Spleen (tissue), 11 donors: ENCODE measurements at regions not wholly inside any gene's neighbourhood (a gene's known extent, or its start where the extent isn't known, plus 50 kb on each side); places are given as distances from the start of the nearest gene placed in this dataset.

Experiments used
- DNase-seq: peaks from one replicate; pipeline ENCODE4 v3.0.0-alpha.2; 2020
- H3K27ac ChIP-seq, 8 donors: fragments of 200-600 bp; sonication (generic) in 7 of 8; 1 replicate in 4 of 8; 2 replicates in 4 of 8; pipeline versions ENCODE4 v1.5.0 to v1.8.0; 2016 to 2021; ENCODE audit warnings: inconsistent platforms in 4 of 8, mild to moderate bottlenecking in 4 of 8, moderate library complexity in 1 of 8
- H3K27me3 ChIP-seq, 7 donors: fragments of 200-600 bp; sonication (generic) in 6 of 7; replicated peaks in 1 of 7; 1 replicate in 4 of 7; 2 replicates in 3 of 7; pipeline versions ENCODE4 v1.5.0 to v1.8.0; 2016 to 2021; ENCODE audit warnings: inconsistent platforms in 3 of 7, mild to moderate bottlenecking in 1 of 7
- H3K36me3 ChIP-seq, 6 donors: fragments of 200-600 bp; sonication (generic) in 5 of 6; 1 replicate in 4 of 6; 2 replicates in 2 of 6; pipeline versions ENCODE4 v1.5.0 to v1.8.0; 2016 to 2021; ENCODE audit warnings: inconsistent platforms in 2 of 6
- H3K4me1 ChIP-seq, 6 donors: fragments of 200-600 bp; sonication (generic) in 5 of 6; 1 replicate in 3 of 6; 2 replicates in 3 of 6; pipeline versions ENCODE4 v1.5.0 to v1.8.0; 2016 to 2021; ENCODE audit warnings: inconsistent platforms in 3 of 6
- H3K4me3 ChIP-seq, 8 donors: fragments of 200-600 bp; sonication (generic) in 7 of 8; 1 replicate in 4 of 8; 2 replicates in 4 of 8; pipeline versions ENCODE4 v1.5.0 to v1.8.0; 2016 to 2021; ENCODE audit warnings: inconsistent platforms in 4 of 8, mild to moderate bottlenecking in 4 of 8, moderate library complexity in 2 of 8
- H3K9me3 ChIP-seq, 8 donors: fragments of 200-600 bp; sonication (generic) in 7 of 8; 1 replicate in 4 of 8; 2 replicates in 4 of 8; pipeline versions ENCODE4 v1.5.0 to v1.8.0; 2016 to 2021; ENCODE audit warnings: inconsistent platforms in 4 of 8
- POLR2A ChIP-seq, 3 donors: fragments of 450-650 bp; IDR thresholded peaks; one replicate each; pipeline ENCODE4 v1.5.1; 2017; ENCODE audit warnings: antibody characterized with exemption in 3 of 3, mild to moderate bottlenecking in 1 of 3
- POLR2AphosphoS5 ChIP-seq, 3 donors: sonication (generic); formaldehyde crosslinking; IDR thresholded peaks; one replicate each; pipeline ENCODE4 v1.5.1; 2017; ENCODE audit warnings: antibody characterized with exemption in 3 of 3
- WGBS, 5 donors: extraction: QIAGEN DNeasy Blood & Tissue Kit in 3 of 5; methylation state at CpG; one replicate each; pipeline versions ENCODE4 v1.1.5 to v1.1.7; 2013 to 2018; 5-methylcytosine and 5-hydroxymethylcytosine counted together
- intact Hi-C: fragments of 100-400 bp; cut with DNase I; formaldehyde crosslinking; loops from one replicate; pipeline ENCODE4 v1.15.0; 2023; ENCODE audit warnings: low total_unique reads
- TF ChIP-seq, protein P1 (sequence below), 11 experiments: fragments of 200-600 bp in 7 of 11; fragments of 450-650 bp in 4 of 11; sonication (generic) in 4 of 11; IDR thresholded peaks in 8 of 11; conservative IDR thresholded peaks in 3 of 11; 1 replicate in 7 of 11; 2 replicates in 4 of 11; pipeline versions ENCODE4 v1.4.0 to v1.8.0; 2016 to 2021; ENCODE audit warnings: antibody characterized with exemption in 11 of 11, inconsistent platforms in 4 of 11, mild to moderate bottlenecking in 1 of 11
- donor health status: healthy with polysubstance abuse.
- donor health status: DM: no; HTN: no; CAD: no; lungs with moderate emphysema.
- donor health status: DM: no; HTN: no; CAD: no.
- donor health status: Bipolar disorder and iron deficiency.
- donor health status: healthy.
- donor health status: DM: no; HTN: no; CAD: no.
- donor health status: DM: yes; HTN: yes; CAD: no.

DNA sequence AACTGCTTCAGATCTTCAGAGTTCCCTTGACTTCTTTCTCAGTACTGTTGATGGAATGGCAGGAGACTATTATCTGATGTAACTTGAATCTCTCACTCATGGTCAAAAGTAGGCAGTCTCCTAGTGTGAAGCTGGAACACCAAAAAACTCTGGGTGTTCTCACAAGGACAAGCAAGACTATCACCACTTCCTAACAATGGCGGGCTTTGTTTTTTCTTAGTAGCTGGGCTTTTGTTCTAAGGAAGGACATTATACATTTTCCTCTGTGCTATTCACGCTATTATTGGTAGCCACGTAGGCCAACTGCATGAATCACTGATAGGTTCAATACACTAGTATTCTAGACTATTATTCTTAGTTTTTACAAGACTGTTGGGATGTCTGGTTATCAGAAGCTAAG lies 67.7 kb upstream of the ATG10 start:
- no peak for DNase-seq
- Histone ChIP-seq H3K4me1 (peaks cover 0 to 7% (median 0%) of the 10 kb centered on the region in 6 donors), H3K36me3 (no peaks in the 10 kb centered on the region), H3K27me3 (no peaks in the 10 kb centered on the region), H3K4me3 (no peak overlapping the region), H3K27ac (no peak overlapping the region), H3K9me3 (peaks cover 0 to 18% (median 14%) of the 10 kb centered on the region in 8 donors)
- intact Hi-C loops, result no loop called here
- TF ChIP-seq, protein P1, sequence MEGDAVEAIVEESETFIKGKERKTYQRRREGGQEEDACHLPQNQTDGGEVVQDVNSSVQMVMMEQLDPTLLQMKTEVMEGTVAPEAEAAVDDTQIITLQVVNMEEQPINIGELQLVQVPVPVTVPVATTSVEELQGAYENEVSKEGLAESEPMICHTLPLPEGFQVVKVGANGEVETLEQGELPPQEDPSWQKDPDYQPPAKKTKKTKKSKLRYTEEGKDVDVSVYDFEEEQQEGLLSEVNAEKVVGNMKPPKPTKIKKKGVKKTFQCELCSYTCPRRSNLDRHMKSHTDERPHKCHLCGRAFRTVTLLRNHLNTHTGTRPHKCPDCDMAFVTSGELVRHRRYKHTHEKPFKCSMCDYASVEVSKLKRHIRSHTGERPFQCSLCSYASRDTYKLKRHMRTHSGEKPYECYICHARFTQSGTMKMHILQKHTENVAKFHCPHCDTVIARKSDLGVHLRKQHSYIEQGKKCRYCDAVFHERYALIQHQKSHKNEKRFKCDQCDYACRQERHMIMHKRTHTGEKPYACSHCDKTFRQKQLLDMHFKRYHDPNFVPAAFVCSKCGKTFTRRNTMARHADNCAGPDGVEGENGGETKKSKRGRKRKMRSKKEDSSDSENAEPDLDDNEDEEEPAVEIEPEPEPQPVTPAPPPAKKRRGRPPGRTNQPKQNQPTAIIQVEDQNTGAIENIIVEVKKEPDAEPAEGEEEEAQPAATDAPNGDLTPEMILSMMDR (IDR thresholded peaks at IDR 0.05 in 8 of 11, conservative IDR thresholded peaks at IDR 0.05 in 3 of 11), result no peak
- no peak for TF ChIP-seq POLR2AphosphoS5 (IDR thresholded peaks at IDR 0.05)
- TF ChIP-seq POLR2A (IDR thresholded peaks at IDR 0.05), result no peak
- 87 to 98% (median 92%) methylated on average over 3 of the region's 3 CpGs for WGBS, 5 donors

DNA sequence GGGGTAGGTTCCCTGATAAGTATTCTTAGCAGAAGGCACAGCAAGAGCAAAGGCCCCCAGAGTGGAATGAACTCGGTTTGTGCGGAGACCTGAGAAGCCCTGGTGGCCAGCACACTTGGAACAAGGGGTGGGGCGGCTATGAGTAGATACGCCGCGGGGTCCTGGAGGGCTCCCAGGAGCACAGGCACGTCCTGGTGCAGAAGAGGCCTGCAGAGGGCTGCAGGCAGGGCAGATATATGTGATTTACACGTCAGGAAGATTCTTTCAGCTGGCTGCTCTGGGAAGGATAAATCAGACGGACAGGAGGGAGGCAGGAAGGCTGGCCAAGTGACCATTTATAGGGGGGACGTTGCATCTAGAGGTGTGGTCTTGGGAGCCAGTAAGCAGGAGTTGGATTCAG lies 70.2 kb upstream of the ATG10 start:
- TF ChIP-seq POLR2A (IDR thresholded peaks at IDR 0.05), result no peak
- TF ChIP-seq POLR2AphosphoS5 (IDR thresholded peaks at IDR 0.05), result no peak
- TF ChIP-seq, protein P1 (IDR thresholded peaks at IDR 0.05 in 8 of 11, conservative IDR thresholded peaks at IDR 0.05 in 3 of 11), result no peak
- Histone ChIP-seq H3K4me3 (no peak overlapping the region), H3K4me1 (peaks cover 0 to 19% (median 0%) of the 10 kb centered on the region in 6 donors), H3K36me3 (no peaks in the 10 kb centered on the region), H3K9me3 (peaks cover 0 to 18% (median 14%) of the 10 kb centered on the region in 8 donors), H3K27me3 (no peaks in the 10 kb centered on the region), H3K27ac (no peak overlapping the region)
- intact Hi-C loops, result no loop called here
- WGBS, 5 donors, result 79 to 92% (median 88%) methylated on average over 10 of the region's 10 CpGs
- no peak for DNase-seq

DNA sequence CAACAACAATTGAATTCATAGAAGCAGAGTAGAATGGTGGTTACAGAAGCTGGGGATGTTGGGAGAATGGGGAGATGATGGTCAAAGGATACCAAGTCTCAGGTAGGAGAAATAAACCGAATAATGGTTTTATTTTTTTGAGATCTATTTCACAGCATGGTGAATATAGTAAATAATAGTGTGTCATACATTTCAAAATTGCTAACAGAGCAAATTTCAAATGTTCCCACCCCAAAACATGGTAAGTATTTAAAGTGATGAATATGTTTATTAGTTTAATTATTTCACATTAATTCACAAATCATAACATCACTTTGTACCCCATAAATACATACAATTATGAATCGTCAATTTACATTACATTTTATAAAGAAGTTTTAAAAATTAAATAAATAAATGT lies 72.7 kb upstream of the ATG10 start:
- H3K4me3 ChIP-seq, result no peak overlapping the region
- peaks cover 0 to 20% (median 0%) of the 10 kb centered on the region in 6 donors for H3K4me1 ChIP-seq
- peaks cover 0 to 18% (median 14%) of the 10 kb centered on the region in 8 donors for H3K9me3 ChIP-seq
- no peaks in the 10 kb centered on the region for H3K36me3 ChIP-seq
- TF ChIP-seq POLR2AphosphoS5 (IDR thresholded peaks at IDR 0.05), result no peak
- TF ChIP-seq, protein P1 (IDR thresholded peaks at IDR 0.05 in 8 of 11, conservative IDR thresholded peaks at IDR 0.05 in 3 of 11), result no peak
- TF ChIP-seq POLR2A (IDR thresholded peaks at IDR 0.05), result no peak
- intact Hi-C loops, result no loop called here
- H3K27me3 ChIP-seq, result no peaks in the 10 kb centered on the region
- DNase-seq, result no peak
- WGBS, 5 donors, result 92 to 97% (median 94%) methylated on average over 2 of the region's 2 CpGs
- H3K27ac ChIP-seq, result peak overlapping the region in 5 of 8 donors; percentile 16 to 73 (median 38)

DNA sequence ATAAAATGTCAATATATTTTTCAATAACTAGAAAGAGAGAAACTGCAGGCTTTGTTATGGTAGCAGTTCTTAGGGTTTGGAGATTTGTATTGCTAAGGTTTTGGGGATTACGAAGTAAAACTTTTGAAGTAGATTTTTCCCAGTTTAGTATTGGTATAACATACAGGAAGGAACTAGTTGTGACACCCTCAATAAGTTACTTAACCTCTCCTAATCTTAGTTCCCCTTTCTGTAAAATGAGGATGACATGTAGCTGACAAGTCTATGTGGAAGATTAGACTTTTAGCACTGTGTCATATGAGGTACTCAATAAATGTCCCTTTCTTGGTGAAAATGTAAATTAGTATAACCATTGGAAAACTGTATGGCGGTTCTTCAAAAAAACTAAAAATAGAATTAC lies 73.4 kb upstream of the ATG10 start:
- H3K9me3 ChIP-seq, result peaks cover 0 to 18% (median 14%) of the 10 kb centered on the region in 8 donors
- H3K27ac ChIP-seq, result peak overlapping the region in 6 of 8 donors; percentile 16 to 73 (median 46)
- H3K36me3 ChIP-seq, result no peaks in the 10 kb centered on the region
- H3K4me1 ChIP-seq, result peaks cover 0 to 20% (median 0%) of the 10 kb centered on the region in 6 donors
- no peaks in the 10 kb centered on the region for H3K27me3 ChIP-seq
- TF ChIP-seq, protein P1 (IDR thresholded peaks at IDR 0.05 in 8 of 11, conservative IDR thresholded peaks at IDR 0.05 in 3 of 11), result no peak
- TF ChIP-seq POLR2A (IDR thresholded peaks at IDR 0.05), result no peak
- TF ChIP-seq POLR2AphosphoS5 (IDR thresholded peaks at IDR 0.05), result no peak
- intact Hi-C loops, result no loop called here
- no peak for DNase-seq
- 22 to 57% (median 30%) methylated on average over 2 of the region's 2 CpGs for WGBS, 5 donors
- H3K4me3 ChIP-seq, result no peak overlapping the region
